ENCODE measurements at regions not wholly inside any gene's neighbourhood (a gene's known extent, or its start where the extent isn't known, plus 50 kb on each side); places are given as distances from the start of the nearest gene placed in this dataset.

DNA sequence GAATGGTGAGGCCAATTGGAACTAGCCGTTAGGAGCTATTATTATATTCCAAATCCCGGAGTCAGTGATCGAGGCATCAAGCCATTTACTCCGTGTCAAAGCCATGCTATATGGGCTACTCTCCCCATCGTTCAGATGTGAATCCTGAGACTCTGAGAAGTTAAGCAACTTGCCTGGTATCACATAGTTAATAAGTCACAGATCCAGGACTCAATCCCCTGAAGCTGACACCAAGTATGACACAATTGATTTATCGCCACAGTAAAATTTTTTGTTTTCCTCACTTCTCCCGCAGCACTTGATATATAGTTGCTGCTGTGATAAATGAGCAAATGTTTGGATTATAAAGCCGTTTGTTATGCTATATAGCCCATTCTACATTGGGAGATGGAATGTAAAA, 50.8 kb upstream of the TSHZ2 start:
- DNase-seq (ENCODE audit: low spot score), result no peak

DNA sequence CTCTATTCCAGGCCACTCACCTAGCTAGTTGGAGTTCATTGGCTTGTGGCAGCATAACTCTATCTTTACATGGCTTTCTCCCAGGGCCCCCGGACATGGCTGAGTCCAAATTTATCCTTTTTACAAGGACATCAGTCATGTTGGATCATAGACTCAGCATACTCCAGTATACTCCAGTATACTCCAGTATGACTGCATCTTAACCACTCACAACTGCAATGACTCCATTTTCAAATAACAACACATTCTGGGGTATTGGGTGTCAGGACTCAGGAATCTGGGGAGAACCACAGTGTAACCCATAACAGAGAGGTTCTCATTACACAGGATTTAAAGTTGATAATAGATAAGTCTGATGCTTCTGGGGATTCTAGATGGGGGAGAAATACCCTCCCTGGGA, 53.8 kb upstream of the TSHZ2 start:
- DNase-seq (ENCODE audit: low spot score), result no peak

DNA sequence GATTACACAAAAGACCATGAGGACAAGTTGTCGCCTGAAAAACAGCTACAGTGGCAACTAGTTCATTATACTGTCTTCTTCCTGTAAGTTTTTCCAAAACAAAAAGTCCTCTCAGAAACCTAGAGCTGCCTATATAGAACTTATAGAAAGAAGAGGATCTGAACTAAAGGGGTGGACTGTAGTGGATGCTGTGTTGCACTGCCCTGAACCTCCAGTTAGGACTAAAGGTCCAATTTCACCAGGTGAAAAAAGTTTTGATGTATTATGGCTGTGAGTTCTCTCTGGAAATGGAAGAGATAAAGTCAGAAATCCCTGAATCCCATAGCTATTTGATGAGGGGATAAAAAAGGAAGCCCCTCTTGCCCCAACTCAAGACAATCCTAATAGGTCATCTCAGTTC, 56.6 kb upstream of the TSHZ2 start:
- no peak for DNase-seq (ENCODE audit: low spot score)

DNA sequence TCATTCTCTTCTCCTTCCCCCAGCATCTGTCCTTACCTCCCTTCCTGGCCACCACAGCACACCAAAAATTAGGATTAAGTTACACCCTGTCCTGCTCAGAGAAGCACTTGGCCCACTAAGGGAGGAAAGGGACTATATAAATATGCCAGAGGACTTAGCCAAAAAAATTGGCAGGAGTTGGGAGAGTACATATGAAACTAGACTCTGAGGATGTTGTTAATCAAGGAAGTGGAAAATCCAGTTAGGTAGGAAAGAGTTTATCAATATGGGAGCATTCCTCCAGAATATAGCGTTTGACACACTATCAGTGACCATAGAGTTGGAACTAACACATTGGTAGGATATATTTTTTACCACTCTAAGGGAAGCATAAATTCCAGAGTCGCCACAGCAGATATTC, 57.3 kb upstream of the TSHZ2 start:
- no peak for DNase-seq (ENCODE audit: low spot score)

DNA sequence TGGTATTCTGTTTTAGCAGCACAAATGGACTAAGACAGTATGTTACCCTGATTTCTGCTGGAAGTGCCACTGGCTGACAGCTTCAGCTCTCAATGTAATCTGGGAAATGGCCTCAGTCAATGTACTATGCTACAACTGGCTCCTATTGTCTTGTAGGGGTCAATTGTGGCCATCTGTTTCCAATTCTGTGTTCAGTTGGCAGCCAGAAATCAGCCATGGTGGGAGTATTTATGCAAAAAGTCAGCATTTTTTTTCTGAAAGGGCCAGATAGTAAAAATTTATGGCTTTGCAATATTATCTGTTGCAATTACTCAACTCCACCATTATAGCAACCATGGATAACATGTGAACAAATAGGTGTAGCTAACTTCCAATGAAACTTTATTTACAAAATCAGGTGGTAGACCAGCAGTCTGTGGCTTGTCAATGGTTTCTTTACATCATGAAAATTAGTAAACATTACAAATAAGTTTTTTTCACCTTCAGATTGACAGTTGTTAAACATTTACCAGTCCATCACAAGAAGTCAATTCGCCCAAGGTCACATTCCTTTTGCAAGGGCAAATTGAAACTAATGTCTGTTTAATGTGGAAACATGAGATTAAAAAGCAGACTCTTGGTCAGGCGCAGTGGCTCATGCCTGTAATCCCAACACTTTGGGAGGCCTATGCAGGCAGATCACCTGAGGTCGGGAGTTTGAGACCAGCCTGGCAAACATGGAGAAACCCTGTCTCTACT, 58.3 kb upstream of the TSHZ2 start:
- no peak for DNase-seq (ENCODE audit: low spot score)

DNA sequence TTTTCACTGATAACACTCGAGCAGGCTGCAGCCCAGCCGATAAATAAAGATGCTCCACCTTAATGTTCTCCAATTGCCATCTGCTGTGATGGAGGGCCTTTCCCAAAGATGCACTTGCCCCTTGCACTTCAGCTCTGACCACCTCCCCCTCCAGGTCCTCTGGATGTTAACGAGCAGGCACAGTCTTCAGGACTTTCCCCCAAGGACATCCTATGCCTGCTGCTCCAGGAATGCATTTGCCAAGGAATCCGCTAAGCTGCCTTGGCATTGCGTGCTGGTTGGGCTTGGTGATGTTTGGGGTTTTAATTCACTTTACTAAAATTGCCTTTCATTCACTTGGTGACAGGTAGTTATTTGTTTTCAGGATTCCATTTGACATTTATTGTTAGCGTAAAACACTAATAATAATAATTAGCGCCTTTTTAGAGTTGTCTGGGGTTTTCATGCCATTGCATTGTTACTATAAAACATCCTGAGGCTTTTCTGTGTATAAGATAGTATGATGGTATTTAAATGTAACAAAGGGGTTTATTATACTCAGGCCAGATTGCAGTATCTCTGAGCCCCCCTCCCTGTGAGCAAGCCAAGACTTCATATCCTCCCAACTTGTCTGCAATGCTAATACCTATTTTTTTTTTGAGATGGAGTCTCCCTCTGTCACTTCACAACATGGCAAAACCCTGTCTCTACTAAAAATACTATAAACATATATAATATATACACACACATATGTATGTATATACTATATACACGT, 66.7 kb upstream of the TSHZ2 start:
- no peak for DNase-seq (ENCODE audit: low spot score)

DNA sequence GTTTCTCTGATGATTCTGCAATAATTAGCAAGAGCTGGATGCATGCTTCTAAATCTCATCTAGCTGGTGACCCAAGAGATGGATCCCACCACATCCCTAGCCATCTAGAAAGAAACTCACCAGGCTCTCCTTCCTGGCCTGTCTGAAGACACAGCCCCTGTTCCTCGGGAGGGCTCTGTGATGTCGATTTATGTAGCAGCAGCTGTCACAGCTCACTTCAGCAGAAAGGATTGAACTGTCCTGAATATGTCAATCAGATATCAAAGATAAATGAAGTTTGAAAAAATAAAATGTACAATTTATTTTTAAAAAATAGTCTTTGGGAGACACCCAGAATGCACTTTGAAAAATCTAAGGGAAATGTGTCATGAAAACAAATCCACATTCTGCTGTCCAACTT, 67.3 kb upstream of the TSHZ2 start:
- DNase-seq (ENCODE audit: low spot score), result no peak

DNA sequence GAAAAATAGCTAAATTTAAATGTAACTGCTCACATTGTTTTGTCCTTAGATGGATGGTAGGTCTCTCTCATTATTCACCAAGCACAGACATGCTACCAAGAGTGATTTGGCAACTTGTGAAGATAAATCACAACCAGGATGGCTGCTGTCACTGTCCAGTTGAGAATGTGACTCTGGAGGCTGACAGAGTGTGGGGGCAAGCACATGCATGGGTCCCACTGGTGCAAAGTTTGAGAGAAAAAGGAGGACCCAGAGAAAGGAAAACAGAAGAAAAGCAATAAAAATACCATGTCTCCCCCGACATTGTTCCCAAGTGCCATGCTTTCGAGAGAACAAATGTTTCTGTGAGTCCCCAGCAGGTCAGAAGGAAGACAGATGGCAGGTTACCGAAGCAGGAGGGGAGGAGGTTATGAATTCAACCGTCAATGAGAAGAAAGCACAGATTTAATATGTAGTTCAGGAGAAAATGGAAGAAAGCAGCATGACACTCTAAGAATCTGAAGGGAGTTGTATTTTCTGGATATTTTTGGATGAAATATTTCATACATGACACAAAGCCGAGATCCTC, 73.0 kb upstream of the TSHZ2 start:
- no peak for DNase-seq (ENCODE audit: low spot score)

DNA sequence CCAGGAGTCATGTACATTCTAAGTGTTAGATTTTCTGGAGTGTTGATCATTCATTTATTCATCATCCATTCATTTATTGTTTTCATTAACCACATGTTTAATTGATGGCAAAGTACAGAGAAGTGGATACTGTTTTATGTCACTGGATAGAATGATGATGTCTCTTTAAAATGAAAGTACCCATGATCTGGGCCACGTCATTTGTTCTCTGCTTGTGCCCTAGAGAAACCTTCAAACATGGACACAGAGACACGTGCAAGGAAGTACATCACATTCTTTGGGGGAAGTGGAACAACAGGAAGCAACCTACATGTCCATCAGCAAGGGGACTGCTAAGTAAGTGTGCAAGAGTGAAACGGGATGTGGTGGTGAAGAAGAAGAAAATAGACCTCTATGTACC, 75.8 kb upstream of the TSHZ2 start:
- DNase-seq (ENCODE audit: low spot score), result no peak

DNA sequence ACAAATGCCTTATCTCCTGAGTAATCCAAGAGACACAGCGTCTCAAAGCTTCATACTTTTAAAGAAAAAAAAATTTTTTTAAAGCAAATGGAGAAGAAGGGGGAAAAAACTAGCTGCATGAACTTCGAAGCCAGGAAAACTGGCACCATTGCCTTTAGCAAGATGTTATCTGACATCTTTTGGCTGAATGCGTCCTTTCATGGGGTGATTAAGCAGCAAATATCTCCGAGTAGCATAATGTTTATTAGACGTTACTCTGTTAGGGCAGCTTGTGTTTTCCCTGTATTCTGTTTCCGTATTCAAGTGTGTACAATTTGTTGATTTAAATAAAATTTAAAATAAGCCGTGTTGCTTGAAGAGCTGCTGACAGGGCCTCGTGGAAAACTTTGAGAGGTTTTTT, 76.5 kb upstream of the TSHZ2 start:
- DNase-seq (ENCODE audit: low spot score), result no peak

DNA sequence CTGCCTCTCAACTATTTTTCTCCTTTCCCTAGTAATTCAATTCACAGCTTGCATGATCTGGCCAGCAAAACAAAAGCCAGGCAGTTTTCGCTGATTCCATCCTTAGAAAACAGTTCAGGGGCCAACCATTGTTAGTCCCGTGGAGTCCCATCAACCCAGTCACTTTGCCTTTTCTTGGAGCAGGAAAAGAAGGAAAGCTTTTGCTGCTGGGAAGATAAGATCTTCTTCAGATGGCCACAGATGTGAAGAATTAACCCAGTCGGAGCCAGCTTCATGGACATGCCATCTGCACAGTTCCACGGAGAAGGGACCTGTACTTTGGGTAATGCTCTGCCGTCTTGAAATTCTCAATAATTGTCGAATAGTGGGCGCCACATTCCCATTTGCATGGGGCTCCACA, 76.9 kb upstream of the TSHZ2 start:
- no peak for DNase-seq (ENCODE audit: low spot score)

DNA sequence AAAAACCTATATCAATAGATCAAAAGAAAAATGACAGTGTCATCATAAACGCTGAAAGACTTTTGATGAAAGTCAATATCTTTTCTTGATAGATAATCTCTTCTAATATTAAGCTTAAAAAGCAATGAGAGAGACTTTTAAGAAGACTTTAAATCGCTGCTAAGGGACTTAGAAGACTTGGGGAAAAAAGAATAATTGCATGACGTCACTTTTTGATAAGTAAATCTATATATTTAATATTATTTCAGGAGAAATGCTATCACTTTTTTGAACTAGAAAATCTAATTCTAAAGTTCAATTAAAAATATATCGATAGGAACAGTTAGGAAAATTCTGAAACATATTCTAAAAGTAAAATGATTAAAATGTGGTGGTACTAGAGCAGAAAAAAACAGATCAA, 78.7 kb upstream of the TSHZ2 start:
- no peak for DNase-seq (ENCODE audit: low spot score)

DNA sequence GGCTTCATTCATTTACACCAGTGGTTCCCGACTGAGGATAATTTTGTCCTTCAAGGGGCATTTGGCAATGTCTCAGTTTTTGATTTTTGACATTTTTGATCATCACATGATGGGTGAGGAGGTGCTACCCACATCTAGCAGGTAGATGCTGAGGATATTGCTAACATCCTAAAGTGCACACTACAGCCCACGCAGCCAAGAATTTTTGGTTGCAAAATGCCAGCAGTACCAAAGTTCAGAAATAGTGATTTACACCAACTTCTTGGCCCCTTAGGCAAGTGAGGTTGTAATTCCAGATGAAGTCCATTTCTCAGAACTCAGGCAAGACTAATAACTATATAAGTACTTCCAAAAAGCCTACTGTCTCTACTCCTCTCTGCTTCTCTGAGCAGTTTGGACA, 80.1 kb upstream of the TSHZ2 start:
- no peak for DNase-seq (ENCODE audit: low spot score)

DNA sequence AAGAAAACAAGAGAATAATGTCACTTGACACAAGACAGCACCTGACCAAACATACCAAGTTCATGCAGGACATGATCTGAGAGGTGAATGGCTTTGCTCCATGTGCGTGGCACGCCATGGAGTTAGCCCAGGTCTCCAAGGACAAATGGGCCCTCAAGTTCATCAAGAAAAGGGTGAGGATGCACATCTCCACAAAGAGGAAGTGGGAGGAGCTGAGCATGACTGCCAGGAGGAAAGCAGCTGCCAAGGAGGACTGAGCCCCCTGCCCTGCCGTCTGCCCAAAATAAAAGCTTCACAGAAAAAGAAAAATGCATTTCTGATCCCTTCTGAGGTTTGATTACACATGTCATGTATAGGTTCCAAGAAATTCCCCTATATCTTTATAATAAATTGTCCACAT, 82.0 kb upstream of the TSHZ2 start:
- no peak for DNase-seq (ENCODE audit: low spot score)

DNA sequence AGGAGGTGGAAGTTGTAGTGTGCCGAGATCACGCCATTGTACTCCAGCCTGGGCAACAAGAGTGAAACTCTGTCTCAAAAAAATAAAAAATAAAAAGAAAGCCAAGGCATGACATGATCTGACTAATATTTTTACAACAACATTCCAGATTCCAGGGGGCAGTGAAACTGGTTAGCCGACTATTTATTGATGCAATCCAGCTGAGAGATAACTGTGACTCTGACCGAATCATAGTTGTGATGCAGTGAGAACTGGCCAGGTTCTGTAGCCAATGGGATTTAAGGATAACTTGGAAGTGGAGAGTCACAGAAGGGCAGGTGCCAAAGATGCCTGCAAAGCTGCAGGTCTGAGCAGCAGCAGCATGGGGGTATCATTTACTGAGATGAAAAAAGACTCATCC, 82.9 kb upstream of the TSHZ2 start:
- no peak for DNase-seq (ENCODE audit: low spot score)

DNA sequence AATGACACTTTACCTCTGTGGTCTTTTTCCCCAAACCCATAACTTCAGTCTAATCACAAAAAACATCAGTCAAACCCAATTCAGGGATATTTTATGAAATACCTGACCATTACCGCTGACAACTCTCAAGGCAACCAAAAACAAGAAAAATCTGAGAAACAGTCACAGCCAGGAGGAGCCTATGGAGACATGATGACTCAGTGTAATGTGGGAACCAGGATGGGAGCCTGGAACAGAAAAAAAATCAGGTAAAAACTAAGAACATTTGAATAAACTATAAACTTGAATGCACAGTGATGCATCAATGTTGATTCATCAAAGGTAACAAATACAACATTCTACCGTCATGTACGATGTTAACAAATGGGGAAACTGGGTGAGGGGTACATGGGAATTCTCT, 84.1 kb upstream of the TSHZ2 start:
- no peak for DNase-seq (ENCODE audit: low spot score)

DNA sequence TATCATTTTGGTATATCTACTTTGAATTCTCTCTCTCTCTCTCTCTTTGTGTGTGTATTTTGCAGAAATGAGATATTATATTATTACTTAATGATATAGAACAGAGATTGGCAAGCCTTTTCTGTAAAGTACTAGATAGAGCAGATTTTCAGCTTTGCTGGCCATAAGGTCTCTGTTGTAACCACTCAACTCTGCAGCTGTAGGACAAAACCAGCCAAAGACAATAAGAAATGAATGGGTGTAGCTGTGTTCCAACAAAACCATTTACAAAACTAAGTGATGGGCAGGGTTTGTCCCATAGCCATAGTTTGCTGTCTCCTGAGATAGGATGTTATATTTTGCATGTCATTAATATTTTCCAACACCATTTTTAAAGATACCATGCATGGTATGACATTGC, 91.2 kb upstream of the TSHZ2 start:
- DNase-seq (ENCODE audit: low spot score), result no peak

DNA sequence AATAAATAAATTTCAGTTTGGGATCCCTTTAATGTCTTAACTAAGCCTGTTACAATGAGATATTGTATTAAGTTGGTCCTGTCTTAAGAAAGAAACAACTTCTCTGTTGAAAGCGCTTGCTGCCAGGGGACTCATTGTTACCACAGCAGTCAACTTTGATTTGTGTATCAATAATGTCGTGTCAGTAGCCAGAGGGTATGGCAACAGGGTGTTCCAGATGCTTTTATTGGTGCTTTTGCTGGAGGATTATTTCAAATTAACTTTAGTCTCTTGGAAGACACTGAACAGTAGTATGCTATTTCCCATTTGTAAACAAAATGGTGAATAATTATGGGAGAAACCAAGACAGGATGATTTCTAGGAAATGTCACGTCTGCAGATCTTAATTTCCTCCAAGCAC, 91.9 kb upstream of the TSHZ2 start:
- no peak for DNase-seq (ENCODE audit: low spot score)

DNA sequence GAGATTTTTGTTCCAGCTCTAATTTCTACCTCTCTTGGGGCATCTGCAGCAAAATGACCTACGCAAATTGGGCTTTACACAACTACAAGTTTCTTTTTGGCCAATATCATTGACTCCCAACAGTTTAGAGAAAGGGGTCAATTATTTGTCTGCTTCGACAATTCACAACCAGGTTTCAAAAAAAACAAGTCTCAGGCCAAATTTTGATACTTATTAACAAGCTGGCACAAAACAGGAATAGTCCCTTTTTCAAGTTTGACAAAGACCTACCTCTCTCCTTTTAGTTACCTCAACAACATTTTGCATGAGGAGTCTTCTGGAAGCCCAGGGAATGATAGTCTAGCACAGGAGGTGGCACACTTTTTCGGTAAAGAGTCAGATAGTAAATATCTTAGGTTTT, 97.9 kb upstream of the TSHZ2 start:
- no peak for DNase-seq (ENCODE audit: low spot score)

DNA sequence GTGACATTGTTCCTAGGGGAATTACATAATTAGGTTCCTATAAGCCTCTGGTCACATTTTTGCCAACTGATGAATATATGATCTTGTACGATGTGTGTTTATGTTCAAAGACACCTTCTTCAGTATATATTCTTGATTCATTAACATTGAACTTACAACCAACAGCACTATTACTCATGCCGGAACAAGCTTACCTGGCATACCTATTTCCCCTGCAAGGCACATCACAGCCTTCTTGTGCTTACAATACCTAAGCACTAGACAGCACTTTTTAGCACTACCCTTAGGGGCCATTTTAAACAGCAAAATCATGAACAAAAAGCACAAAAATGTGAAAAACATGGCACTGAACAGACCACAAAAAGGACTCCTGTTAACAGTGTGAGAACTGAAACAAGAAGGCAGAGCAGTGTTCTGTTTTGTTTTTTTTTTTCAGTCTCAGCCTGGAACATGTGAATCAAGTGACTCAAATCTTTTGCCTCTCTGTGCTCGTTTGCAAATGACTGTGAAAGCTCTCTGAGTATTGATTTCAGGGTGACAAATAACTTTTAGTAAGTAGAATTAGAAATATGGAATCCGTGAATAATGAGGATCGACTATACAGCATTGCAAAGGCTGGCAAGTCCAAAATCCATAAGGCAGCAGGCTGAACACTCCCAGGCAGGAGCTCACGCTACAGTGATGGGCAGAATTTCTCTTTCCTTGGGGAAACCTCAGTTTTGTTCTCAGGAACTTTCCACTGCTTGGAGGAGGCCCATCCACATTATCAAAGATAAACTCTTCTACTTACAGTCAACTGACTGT, 102.3 kb upstream of the TSHZ2 start:
- DNase-seq (ENCODE audit: low spot score), result no peak

DNA sequence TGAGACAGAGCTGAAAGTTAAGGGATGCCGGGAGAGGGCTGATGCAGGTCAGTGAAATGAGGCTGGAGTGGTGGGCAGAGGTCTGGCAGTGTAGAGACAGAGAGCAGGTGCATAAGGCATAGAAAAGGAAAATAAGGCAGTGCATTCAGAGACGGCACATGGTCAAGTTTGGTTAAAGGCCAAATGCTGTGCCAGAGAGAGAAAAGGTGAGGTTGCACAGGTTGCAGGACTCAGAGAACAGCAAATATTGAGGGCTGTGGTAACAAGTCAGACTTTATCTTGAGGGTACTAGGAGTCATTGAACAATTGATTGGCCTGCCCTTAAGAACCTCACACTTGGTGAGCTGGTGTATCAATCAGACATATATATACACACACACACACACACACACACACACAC, 102.9 kb upstream of the TSHZ2 start:
- no peak for DNase-seq (ENCODE audit: low spot score)

DNA sequence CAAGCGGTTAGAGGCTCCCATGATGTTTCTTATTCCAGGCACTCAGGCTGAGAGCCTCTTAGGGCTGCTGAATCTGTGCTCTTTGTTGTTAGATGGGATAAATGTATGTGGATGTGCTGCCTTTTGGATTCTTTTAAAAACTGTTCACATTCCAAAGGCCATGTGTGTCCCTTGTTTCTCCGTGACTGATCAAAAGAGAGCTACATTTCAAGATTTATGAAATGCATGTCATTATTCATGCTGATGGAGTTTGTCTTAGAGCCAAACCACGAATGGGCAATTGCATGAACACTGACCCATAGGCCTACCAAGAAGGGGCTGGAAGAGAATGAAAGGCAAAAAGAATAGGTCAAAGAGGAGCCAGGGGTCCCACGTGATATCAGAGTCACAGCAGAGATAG, 104.9 kb upstream of the TSHZ2 start:
- DNase-seq (ENCODE audit: low spot score), result no peak
